Stimulated activated CD4-positive, alpha-beta T cell treated with anti-CD3 and anti-CD28 coated beads, TNF-alpha, amount 100 ng/mL, for 4 hours (primary cell): ENCODE measurements at regions not wholly inside any gene's neighbourhood (a gene's known extent, or its start where the extent isn't known, plus 50 kb on each side); places are given as distances from the start of the nearest gene placed in this dataset.

Experiments used
- DNase-seq, 3 experiments: peaks; one replicate each; pipeline ENCODE4 v3.0.0-alpha.2; 2020; ENCODE audit warnings: low read depth in 3 of 3

DNA sequence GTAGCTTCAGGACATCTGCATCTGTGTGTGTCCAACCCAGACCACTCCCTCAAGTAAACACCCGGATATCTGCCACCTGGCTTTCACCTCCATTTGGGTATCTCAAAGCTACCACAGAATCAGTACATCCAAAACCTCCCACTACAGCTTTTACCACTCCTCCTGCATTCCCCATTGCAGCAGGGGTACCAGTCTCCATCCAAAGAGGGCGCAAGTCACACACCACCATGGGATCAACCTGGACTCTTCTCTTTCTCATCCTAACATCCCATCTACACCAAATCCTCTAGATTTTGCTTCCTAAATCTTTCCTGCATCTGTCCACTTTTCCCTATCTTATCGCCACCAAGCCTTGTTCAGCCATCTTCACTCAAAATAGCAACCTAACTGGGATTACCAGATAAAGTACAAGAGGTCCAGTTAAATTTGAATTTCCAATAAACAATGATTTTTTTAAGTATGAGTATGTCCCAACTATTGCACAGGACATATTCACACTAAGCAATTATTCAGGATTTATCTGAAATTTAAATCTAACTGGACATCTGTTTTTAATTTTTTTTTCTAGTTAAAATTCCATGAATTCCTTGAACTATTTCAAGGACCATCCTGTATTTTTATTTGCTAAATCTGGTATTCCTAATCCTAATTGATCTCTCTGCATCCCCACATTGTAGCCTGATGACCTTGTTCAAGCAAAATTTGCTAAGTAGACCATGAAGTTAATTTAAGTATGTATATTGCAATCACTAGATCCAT lies 164.3 kb upstream of the MLN start:
- no peak for DNase-seq

DNA sequence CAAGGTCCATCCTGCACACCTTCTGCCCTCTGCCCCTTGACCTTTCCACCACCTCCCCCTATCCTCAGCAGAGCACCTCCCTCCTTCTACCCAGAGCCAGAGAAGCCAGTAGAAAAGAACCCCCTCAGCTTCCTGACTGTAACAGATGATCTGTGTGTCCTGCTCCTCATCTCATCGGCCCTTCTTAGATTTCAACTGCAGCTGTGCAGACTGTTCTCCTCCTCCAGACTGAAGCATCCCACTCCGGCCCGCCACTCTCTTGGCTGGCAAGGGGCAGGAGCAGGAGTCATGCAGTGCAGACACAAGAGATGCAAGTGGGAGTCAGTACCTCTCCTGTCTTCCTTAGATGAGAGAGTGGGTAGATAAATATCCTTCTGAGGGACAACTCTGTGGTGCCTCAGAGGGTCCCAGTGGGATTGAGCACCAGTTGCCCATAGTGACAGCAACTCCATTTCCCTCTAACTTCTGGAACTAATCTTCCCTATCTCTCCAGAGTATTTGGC lies 163.5 kb upstream of the MLN start:
- no peak for DNase-seq

GRCh38 chr6:33966536-33966935 lies 162.7 kb upstream of the MLN start:
- DNase-seq, result no peak

GRCh38 chr6:33965766-33966165 lies 162.0 kb upstream of the MLN start:
- no peak for DNase-seq

GRCh38 chr6:33964387-33964786 lies 160.6 kb upstream of the MLN start:
- no peak for DNase-seq

DNA sequence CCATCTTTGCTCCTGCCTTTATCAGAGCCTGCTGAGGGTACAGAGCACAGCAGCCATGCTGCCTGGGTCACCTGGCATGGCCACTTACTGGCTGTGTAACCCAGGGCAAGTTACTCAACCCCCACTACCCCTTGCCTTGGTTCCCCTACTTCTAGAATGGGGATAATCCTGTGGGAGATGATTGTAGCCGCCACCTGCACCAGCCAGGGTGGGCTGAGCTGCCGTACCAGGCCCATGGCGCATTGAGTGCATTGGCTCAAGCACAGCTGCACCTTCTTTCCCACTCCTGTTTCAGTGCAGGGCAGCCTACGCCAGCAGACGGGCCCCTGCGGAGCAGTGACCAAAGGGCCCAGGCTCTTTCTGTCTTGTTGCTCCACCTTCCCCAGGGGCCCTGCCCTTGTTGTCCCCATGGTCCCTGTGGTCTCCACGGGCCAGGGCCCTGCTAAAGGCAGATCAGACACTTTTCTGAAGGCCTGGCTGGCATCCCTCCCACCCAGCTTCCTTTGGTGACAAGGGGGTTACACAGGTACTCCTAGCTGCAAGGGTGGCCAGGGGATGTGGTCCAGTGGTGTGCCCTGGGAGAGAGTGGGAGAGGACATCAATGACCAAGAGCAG lies 159.4 kb upstream of the MLN start:
- DNase-seq, result no peak

- DNase-seq, result no peak
Observed at GRCh38 chr6:33962246-33963027, 158.6 kb upstream of the MLN start.

DNA sequence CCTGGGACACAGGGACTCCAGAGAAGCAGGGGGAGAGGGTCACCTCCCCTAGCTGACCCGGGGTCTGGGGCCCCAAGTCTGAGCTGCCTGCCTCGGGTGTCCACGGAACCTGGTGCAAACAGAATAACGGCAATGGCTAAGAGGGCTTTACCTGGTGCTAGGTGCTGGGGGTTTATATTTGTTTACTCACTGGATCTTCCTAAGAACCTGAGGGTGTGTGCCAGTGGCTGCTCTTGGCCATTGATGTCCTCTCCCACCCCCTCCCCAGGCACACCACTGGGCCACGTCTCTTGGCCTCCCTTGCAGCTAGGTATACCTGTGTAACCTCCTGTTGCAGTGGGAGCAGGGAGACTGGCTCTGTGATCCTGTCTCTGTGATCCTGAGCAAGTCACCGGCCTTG lies 157.9 kb upstream of the MLN start:
- no peak for DNase-seq

DNA sequence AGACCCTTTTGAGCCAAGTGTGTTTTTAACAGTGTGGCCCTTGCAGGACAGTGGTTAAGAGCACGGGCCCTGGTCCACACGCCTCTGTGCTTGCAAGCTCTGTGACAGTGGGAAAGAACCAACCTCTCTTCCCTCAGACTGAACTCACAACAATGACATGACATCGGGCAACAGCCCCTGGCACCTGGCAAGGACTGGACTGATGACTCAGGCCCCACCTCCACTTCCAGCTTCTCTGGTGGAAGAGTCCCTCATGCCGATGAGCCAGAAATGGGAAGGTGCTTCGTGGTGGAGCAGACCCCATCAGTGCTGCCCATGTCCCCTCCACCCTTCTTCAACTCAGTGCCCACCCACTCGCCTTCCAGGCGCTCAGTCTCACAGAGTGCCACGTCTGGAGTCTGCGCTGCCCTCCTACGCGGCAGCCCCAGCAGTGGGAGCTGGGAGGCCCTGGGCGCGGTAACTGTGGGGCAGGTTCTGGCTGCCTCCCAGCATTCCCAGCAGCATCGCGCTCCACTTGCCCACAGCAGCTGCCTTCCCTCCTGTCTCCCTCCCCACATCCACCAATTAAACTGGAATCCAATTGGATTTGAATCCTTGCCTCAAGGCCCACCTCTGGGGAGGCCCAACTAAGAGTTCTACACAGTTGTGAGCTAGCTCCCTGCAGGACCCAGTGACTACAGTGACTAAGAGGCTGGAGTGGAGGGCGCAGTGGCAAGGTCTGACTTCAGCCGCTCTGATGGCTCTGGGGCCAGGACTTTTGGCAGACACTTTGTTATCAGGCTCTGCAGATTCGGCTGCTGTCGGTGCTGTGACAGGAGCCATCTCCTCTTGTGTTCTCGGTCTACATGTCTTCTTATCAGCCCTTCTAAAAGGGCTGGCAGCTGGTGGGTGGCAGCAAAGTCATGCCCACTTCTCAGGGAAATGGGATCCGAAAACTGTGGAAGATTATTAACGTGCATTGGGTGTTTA lies 156.8 kb upstream of the MLN start:
- DNase-seq, result no peak

- no peak for DNase-seq
Observed at GRCh38 chr6:33959661-33960344, 156.0 kb upstream of the MLN start.

GRCh38 chr6:33959329-33959651 lies 155.5 kb upstream of the MLN start:
- DNase-seq, result no peak

DNA sequence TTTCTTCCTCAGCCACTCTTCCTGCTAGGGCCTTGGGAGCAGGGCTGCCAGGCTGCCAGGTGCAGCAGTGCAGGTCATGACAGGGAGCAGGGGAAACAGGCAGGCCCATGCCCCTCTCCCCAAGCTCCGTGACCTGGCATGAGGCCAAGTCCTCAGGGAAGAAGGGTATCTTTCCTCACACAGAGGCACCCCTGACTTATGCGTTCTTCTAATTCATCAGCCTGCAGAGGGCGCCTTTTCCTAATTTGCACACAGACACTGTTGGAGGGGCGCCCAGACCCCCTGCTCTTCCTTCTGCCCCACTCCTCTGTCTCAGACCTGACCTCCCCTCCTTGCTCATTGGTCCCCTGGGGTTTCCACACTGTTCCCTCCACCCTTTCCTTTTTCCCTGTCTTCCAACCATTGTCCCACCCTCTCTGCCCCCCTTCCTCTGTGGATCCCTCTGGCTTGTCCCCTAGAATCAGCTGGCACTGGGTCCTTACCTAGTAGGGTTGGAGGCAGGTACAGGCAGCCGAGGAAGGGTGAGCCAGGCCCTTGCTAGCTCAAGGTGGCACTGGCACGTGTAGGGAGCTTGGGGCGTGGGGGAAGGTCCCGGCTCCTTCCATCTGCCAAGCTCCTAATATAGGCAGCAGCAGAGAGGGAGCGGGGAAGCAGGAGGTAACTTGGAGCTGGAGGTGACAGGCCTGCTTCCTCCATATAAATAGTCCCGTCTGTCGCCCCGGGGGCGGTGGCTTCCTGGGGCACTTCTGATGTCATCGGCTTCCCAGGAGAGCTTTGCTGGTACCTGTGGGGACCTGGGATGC lies 154.9 kb upstream of the MLN start:
- DNase-seq, result no peak

GRCh38 chr6:33957892-33958525 lies 154.2 kb upstream of the MLN start:
- DNase-seq, result no peak

- DNase-seq, result no peak
Observed at GRCh38 chr6:33957131-33957891, 153.5 kb upstream of the MLN start.

GRCh38 chr6:33956206-33956605 lies 152.4 kb upstream of the MLN start:
- no peak for DNase-seq

DNA sequence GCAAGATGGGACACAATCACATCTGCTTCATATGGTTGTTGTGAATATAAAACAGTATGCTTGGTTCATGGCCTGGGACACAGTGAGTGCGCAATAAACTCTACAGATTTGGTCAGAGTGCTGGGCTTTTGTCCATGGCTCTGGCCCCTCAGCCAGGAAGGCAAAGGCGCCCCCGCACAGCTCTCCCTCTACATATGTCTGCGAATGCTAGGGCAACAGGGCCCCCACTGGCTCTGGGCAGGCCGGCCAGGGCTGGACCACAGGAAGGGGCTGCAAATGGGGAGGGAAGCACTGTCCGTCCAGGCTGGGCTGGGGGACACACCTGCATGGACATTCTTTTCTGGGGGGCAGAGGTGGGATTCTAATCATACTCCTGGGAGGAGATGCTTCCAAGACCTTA lies 151.8 kb upstream of the MLN start:
- no peak for DNase-seq

DNA sequence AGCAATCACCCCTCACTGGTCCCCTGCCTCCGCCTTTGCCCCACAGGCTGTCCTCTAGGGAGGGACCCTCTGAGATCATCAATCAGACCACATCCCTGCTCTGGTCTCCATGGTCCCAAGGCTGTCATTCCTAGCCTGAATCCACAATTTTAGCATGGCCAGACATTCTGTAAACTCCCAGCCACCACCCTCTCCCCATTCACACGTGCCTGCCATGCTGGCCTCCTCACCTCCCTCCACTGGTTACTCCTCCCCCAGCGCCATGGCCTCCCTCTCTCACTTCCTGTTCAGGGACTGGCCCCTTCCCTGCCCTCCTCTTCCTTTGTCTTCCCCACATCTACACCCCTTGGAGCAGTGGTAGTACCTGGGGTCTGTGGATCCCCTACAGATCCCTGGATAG lies 150.7 kb upstream of the MLN start:
- DNase-seq, result no peak

GRCh38 chr6:33953171-33953570 lies 149.4 kb upstream of the MLN start:
- DNase-seq, result no peak

GRCh38 chr6:33952016-33952415 lies 148.2 kb upstream of the MLN start:
- DNase-seq, result no peak
